GM21381 (cell line): ENCODE measurements at regions not wholly inside any gene's neighbourhood (a gene's known extent, or its start where the extent isn't known, plus 50 kb on each side); places are given as distances from the start of the nearest gene placed in this dataset.

ENCODE experiments used
- ATAC-seq: cut with Tn5 transposase; IDR thresholded peaks from one replicate; pipeline ENCODE4 v1.9.1; 2021; ENCODE audit warnings: mild to moderate bottlenecking, moderate library complexity; ENCODE audit not compliant: unreplicated experiment

DNA sequence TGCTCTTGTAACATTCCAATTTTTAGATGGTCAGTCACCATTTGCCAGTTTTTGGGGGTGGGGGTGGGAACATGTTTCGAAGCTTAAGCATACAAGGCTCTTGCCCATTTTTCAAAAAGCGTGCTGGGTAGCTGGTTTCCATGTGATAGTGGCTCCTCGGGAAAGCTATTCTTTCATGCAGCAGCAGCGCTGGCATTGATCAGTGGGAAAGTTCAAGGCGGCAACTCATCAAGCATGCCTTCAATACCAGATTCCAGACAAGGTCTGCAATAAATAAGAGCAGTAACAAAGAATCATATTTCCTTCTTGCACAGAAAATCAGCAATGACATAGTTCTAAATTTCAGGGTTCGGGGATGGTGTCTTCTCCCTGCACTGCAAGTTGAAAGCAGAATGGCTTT, 133.5 kb upstream of the ONECUT1 start:
- ATAC-seq: no peak

DNA sequence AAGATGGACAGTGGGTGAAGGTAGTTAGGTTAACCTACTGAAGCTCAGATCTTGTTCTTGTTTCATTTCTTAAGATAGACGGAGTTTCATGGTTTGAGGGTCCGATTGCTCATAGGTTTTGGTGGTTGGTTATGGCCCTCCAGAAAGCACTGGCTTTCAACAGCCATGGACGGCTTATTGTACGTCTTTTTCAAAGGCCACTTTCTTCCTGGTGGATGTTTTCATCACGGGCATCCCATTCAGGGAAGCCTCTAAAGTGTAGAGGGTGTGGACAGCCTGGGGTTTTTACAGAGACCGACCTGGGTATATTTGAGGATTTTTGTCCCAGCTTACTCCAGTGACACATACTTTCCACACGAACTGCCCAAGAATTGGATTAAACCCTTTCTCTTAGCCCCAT, 132.7 kb upstream of the ONECUT1 start:
- ATAC-seq: no peak

DNA sequence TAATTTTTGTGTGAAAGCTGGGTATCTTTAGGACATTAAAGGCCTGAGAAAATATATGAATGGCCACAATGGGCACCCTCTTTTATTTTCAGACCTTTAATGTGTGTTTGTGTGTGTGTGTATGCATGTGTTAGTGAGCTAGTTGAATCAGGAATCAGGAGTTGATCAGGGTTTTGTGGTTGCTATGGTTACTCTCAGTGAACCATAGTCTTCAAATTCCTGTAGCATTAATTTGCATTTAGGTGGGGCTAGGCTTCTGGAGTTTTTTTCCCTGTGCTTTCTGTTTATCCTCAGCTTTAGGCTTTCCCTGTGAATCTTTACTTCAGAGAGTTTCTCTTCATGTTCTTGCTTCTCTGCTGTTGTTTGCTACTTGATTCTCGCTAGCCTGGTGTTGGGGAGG, 122.0 kb upstream of the ONECUT1 start:
- no peak for ATAC-seq

GRCh38 chr15:52893338-52893737, 103.2 kb upstream of the ONECUT1 start:
- ATAC-seq: no peak

- no peak for ATAC-seq
Observed at GRCh38 chr15:52879904-52880303, 89.8 kb upstream of the ONECUT1 start.

DNA sequence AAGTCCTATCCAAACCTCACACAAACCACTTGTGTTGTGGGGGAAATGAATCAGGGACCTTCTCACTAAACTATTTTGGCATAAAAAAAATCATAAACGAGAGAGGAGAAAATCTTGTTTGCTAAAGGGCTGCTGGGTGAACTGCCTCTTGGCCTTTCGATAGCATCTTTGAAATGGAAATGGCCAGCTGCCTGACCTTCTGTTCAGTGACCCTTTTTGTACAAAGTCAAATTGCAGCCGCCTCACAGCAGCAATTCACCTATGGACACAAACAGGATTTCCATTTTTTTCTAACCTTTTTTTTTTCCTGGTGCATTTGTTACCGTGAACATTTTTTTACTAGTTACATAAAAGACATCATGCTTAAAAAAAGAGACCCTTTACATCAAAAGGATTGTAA, 89.0 kb upstream of the ONECUT1 start:
- ATAC-seq: no peak

DNA sequence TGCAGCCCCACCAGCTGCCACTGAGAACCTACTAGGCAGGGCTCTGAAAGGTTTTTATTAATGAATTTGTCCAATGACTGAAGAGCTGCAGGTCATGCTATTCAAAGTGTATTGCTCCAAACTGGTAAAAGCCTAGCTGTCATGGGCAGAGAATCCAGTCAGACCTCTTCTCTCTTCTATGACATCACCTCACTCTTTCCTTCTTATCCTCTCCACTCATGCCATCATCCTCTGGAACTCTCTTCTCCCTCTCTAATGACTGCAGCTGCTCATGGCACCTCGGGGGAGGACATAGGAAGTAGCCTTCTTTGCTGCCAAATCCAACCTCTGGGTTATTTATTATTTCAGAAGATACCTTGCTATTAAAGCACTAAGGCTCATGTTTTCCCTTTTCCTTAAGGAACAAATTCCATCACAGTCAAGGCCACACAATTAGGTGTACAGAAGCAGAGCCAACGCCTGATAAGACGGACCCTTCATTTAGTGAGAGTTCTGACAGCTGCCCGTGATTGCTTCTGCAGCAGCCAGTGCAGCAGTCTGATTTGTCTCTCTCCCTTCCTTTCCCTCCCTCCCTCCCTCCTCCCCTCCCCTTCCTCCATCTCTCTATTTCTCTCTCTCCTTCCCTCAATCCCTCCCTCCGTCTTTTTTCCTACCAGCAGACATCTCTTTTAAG, 87.0 kb upstream of the ONECUT1 start:
- no peak for ATAC-seq

DNA sequence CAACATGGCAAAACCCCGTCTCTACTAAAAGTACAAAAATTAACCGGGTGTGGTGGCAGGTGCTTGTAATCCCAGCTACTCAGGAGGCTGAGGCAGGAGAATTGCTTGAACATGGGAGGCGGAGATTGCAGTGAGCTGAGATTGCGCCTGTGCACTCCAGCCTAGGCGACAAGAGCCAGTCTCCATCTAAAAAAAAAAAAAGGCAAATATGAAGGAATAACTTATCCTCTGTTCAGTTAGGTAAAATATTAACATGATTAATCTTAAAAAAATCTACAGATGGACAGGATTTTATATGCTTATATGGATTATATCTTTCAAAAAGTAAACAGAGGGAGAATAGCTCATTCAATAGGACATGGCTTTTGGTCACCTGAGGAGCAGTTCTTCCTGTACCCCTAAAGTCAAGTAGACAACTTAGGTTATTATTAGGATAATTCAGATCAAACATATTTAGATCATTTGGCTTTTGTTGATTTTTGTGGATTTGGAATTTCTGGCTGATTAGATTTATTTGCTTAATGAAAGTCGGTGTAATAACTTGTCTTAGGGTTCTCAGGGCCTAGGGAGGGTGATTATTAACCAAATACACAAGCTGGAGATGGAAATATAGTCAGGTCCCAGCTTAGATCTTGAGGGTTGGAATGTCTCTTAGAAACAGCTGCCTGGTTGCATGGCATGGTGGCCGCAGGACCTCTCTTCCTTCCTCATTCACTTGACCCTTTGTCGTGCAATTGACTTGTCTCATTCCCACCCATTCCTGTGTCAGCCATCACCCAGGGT, 82.1 kb upstream of the ONECUT1 start:
- no peak for ATAC-seq

DNA sequence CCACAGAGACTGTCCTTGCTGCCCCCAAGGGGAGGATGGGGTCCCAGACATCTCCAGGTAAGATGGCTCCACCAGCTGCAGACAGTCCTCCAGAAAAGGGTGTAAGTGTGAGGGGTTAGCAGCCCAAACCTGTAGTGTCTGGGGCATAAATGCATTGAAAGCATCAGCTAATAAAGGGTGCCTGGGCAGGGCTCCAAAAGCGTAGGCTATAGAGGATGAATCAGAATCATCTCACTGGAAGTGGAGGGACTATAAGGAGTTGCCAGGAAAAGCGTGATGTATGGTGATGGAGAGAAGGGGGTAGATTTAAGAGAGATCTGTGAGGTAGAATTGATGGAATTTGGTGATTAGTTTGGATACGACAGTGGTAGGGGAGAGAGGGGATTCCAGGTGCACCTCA, 79.9 kb upstream of the ONECUT1 start:
- no peak for ATAC-seq

- ATAC-seq: no peak
Observed at GRCh38 chr15:52866698-52867097, 76.6 kb upstream of the ONECUT1 start.

DNA sequence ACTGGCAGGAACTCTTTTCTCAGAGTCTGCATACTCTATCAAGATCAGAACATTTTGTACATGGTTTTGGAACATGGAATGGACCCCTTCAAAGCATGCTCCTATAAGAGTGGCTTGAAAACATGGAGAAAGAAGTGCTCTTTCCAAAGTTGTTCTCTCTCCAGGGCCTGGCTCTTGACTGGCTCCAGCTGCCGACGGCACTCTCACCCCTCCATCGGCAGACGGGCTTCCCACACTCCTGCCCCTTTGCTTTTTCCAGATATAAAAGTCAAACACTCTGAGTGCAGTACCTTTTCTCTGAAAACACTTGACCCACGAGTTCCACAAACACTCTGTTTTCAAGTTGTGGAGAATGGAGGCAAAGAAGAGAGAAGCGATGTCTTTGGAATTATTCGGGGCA, 72.5 kb upstream of the ONECUT1 start:
- ATAC-seq: no peak

GRCh38 chr15:52858782-52859176, 68.6 kb upstream of the ONECUT1 start:
- ATAC-seq: no peak

DNA sequence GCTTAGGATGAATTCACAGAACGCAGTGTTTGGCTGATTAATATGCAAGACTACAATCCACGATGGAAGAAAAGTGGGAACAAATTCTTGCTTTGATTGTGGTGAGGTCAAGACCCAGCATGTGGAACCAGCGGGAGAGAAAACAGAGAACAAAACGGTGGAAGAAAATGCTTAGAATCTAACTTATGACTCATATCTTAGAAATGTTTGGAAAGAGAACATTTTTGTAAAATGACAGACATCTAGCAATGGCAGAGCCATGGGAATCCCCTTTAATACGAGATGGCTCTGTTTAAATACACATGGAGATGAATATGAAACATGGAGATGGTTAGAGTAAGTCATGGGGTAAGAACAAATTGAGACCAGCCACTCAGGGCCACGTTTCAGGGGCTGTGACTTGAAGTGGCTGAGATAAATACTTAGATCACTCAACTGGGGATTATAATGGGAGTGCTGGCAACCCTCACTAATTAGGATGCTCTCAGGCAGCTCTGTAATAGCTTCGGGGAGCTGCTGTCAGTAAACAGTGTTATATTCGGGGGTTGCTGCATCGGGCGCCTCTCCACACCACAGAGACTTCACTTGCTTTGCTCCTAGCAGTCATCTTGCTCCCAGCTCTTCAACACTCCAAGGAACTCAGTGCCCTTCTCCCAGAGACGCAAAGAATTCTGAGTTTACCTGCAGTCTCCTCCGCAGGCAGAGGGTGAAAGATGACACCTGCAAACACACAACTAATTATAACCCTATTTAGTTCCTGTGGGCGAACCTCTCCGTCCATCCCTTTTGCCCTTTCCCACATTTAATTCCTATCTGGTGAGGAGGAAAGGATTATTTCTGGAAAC, 68.0 kb upstream of the ONECUT1 start:
- ATAC-seq: no peak

GRCh38 chr15:52857471-52857870, 67.3 kb upstream of the ONECUT1 start:
- ATAC-seq: no peak

- no peak for ATAC-seq
Observed at GRCh38 chr15:52856286-52856685, 66.2 kb upstream of the ONECUT1 start.

DNA sequence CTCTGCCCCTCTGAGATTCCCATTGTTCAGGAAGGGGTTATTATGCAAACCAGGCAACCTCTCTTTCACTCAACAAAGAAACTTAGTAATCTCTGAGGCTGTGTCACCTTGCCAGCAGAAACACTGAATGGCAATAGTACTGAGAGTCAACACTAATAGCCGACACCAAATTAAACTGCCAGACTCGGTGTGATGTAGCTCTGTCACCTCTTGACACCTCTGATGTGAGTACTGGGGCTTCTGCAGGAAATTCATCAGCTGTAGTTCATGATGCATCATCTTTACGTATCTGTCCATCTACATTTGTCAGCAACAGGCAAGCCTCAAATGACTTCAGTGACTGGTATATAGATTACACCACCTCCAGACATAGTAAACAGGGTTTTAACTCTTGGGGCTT, 65.0 kb upstream of the ONECUT1 start:
- no peak for ATAC-seq

- ATAC-seq: no peak
Observed at GRCh38 chr15:52844823-52845222, 54.7 kb upstream of the ONECUT1 start.
